AG04450 (cell line): ENCODE measurements at regions not wholly inside any gene's neighbourhood (a gene's known extent, or its start where the extent isn't known, plus 50 kb on each side); places are given as distances from the start of the nearest gene placed in this dataset.
"Not testable (repeated sequence)": the region's sequence is repeated elsewhere in the genome, so short reads cannot be mapped to it uniquely, and the experiment has no call there.

Experiments used
- CTCF ChIA-PET: fragments of 300-600, 350-600 bp; formaldehyde crosslinking; extraction: SDS; loops from one replicate; lab custom pipeline; 2022; ENCODE audit warnings: antibody characterized with exemption, inconsistent platforms; lab: Charles Lee
- POLR2A ChIA-PET: fragments of 350-600 bp; formaldehyde crosslinking; extraction: SDS; loops from one replicate; lab custom pipeline; 2021; ENCODE audit warnings: antibody characterized with exemption, inconsistent platforms; lab: Yijun Ruan, JAX
- DNase-seq: peaks from one replicate; pipeline ENCODE4 v3.0.0-alpha.2; 2011; ENCODE audit warnings: low read depth, low spot score
- H3K27ac ChIP-seq: one replicate; pipeline ENCODE4 v1.5.1; 2012; ENCODE audit warnings: low read depth, low read length, control low read depth
- H3K27me3 ChIP-seq: one replicate; pipeline ENCODE4 v1.6.0; 2012; ENCODE audit warnings: low read length; ENCODE audit not compliant: control insufficient read depth, insufficient read depth
- H3K4me3 ChIP-seq: 2 replicates; pipeline ENCODE4 v1.5.1; 2011; ENCODE audit warnings: mild to moderate bottlenecking, low read depth, low read length, control low read depth
- H3K9me3 ChIP-seq: 2 replicates; pipeline ENCODE4 v1.5.1; 2012; ENCODE audit warnings: low read length; ENCODE audit not compliant: control insufficient read depth, insufficient read depth

- POLR2A ChIA-PET: not testable (repeated sequence)
Observed at GRCh38 chr9:41270992-41271391, 81.9 kb upstream of the ZNG1F start.

DNA sequence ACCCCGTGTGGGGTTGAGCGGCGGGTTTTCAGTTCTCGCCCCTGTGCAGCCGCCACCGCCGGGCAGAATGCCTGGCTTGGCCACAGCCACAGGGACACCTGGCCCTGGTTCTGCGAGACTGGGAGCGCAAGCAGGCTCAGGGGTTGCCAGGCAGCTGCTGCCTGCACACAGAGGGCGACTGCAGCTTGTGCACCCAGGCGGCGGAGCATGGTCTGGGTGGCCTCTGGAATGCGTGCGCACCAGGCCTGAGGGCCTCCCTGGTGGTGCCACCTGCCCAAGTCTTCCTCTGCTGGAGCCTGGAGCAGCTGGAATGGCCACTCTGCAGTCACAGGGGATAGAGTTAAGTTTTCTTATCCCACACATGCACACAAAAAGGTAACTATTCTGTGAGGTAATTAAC, 80.4 kb upstream of the ZNG1F start:
- H3K27ac ChIP-seq, H3K4me3 ChIP-seq, H3K9me3 ChIP-seq, DNase-seq, POLR2A ChIA-PET, H3K27me3 ChIP-seq, CTCF ChIA-PET: not testable (repeated sequence)

More at GRCh38 chr9:41270992-41271391, 81.9 kb upstream of the ZNG1F start:
- H3K27me3 ChIP-seq, H3K27ac ChIP-seq, DNase-seq, H3K4me3 ChIP-seq, CTCF ChIA-PET, H3K9me3 ChIP-seq: not testable (repeated sequence)

- DNase-seq, POLR2A ChIA-PET: not testable (repeated sequence)
Observed at GRCh38 chr9:41269054-41269453, 79.9 kb upstream of the ZNG1F start.

DNA sequence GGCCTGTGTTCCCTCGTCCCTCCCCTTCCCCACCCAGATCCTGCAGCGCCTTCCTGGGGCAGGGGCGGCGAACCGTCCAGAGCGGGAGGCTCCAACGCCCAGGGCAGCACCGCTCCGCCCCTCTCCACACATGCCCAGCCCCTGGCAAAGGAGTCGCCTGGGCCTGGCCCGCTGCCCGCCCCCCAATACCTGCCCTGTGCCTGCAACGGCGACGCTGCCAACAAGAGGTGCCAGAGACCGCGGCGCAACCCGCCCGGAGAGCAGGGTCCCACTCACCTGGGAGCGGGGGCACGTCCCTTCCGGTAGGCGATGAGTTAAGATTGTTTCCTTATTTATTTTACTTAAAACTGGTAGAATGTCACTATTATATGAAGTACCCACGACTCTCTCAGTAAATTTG, 77.5 kb upstream of the ZNG1F start:
- H3K27ac ChIP-seq, H3K27me3 ChIP-seq, CTCF ChIA-PET, DNase-seq, H3K4me3 ChIP-seq, POLR2A ChIA-PET, H3K9me3 ChIP-seq: not testable (repeated sequence)

More at GRCh38 chr9:41269054-41269453, 79.9 kb upstream of the ZNG1F start:
- CTCF ChIA-PET, H3K9me3 ChIP-seq, H3K27me3 ChIP-seq, H3K27ac ChIP-seq, H3K4me3 ChIP-seq: not testable (repeated sequence)

DNA sequence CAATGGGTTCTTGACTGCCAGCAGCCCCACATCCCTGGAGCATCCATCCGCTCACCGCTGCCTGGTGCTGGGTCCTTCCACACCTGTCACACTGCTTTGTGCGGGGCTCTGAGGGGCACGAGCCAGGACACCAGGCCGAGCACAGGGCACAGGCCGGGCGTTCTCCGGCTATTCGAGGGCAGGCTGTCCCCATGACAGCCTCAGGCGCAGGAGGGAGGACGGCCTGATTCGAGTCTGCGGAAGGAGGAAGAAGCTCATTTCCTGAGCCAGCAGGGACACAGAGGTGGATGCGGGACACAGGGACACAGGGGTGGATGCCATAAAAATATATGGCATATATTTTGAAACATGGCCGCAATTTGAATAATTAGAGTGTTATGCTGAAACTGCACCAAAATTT, 76.9 kb upstream of the ZNG1F start:
- H3K4me3 ChIP-seq, DNase-seq, H3K27me3 ChIP-seq, H3K9me3 ChIP-seq, CTCF ChIA-PET, POLR2A ChIA-PET, H3K27ac ChIP-seq: not testable (repeated sequence)

- H3K4me3 ChIP-seq, H3K9me3 ChIP-seq, H3K27ac ChIP-seq, H3K27me3 ChIP-seq, POLR2A ChIA-PET, DNase-seq, CTCF ChIA-PET: not testable (repeated sequence)
Observed at GRCh38 chr9:41251973-41252372, 62.9 kb upstream of the ZNG1F start.

DNA sequence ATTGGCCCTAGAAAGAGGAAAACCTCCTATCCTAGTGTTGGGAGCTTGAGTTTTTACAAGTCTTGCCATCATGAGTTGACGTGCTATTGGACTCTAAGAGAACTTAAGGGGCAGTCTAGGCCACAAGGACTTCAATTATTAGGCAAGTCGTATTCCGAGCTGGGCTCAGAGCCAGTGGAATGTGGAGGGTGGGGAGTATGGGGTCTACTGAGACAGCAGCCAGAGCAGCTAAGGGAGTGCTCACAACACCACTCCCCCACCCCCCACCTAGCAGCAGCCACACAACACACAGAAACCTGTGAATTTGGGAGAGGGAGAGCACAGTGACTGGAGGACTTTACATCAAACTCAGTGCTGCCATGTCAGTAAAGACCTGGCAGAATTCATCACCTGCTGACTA, 62.0 kb upstream of the ZNG1F start:
- H3K27me3 ChIP-seq, H3K4me3 ChIP-seq, DNase-seq, POLR2A ChIA-PET, H3K9me3 ChIP-seq, H3K27ac ChIP-seq, CTCF ChIA-PET: not testable (repeated sequence)

DNA sequence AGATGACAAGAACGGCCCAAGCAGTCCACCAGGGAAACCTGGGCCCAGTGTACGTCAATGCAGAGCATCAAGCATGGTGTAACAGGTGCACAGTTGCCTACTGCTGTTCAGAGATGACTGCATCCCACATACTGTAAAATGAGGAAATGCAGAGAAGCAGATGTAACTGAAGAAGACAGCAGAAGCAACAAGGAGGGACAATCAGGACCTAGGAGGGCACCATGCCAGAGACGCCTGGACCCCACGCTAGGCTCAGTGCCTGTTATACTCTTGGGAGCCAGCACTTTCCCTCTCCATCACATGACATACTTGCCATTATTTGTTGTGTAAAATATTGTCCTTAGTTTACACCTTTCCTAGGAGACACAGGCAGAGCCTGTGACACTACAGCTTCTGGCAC, 57.6 kb upstream of the ZNG1F start:
- CTCF ChIA-PET, H3K27ac ChIP-seq, H3K4me3 ChIP-seq, POLR2A ChIA-PET, H3K9me3 ChIP-seq, DNase-seq, H3K27me3 ChIP-seq: not testable (repeated sequence)
